ENCODE measurements at regions not wholly inside any gene's neighbourhood (a gene's known extent, or its start where the extent isn't known, plus 50 kb on each side); places are given as distances from the start of the nearest gene placed in this dataset.

- Histone ChIP-seq H3K9me3 (ENCODE audit: control insufficient read depth, low read length) (no peaks in the 10 kb centered on the region), H3K4me1 (ENCODE audit: control insufficient read depth, insufficient read depth, low read length) (no peaks in the 10 kb centered on the region), H3K27ac (ENCODE audit: low read length) (no peak overlapping the region), H3K4me3 (ENCODE audit: low read length) (no peak overlapping the region), H3K27me3 (ENCODE audit: control insufficient read depth, insufficient read depth) (no peaks in the 10 kb centered on the region)
- DNase-seq = no peak
- no peak for ATAC-seq
- 55% methylated on average over 4 of the region's 4 CpGs for WGBS
- intact Hi-C loops (cut with DNase I) = no loop called here
Measured at GRCh38 chr2:205848601-205849000, 166.3 kb downstream of the NRP2 start.

All from right cardiac atrium (tissue), 5 donors.